Motor neuron (in vitro differentiated cells): ENCODE measurements at regions not wholly inside any gene's neighbourhood (a gene's known extent, or its start where the extent isn't known, plus 50 kb on each side); places are given as distances from the start of the nearest gene placed in this dataset.

Experiments
- ATAC-seq, 8 experiments: fragments of 200-7000 bp; cut with Tn5 transposase; replicated peaks in 6 of 8; 2 replicates each; pipeline ENCODE4 v1.8.0; 2021; ENCODE audit warnings: mild to moderate bottlenecking in 8 of 8, moderate library complexity in 8 of 8
- H3K27ac ChIP-seq, 2 donors: fragments of 250-450 bp; sonication (Bioruptor Pico); 2 replicates each; pipeline ENCODE4 v1.9.0; 2021; ENCODE audit warnings: antibody characterized with exemption in 2 of 2, mild to moderate bottlenecking in 2 of 2, moderate library complexity in 1 of 2
- H3K4me1 ChIP-seq, 2 donors: fragments of 250-450 bp; sonication (Bioruptor Pico); replicated peaks in 1 of 2; 2 replicates each; pipeline ENCODE4 v1.6.1; 2021; ENCODE audit warnings: antibody characterized with exemption in 2 of 2, mild to moderate bottlenecking in 2 of 2, moderate library complexity in 1 of 2
- H3K4me3 ChIP-seq, 5 donors: fragments of 250-450 bp; sonication (Bioruptor Pico); 2 replicates each; pipeline ENCODE4 v1.9.0; 2021; ENCODE audit warnings: antibody characterized with exemption in 5 of 5, mild to moderate bottlenecking in 5 of 5, moderate library complexity in 4 of 5
- WGBS, 10 experiments: fragments of 450-650 bp; shearing (Covaris generic); methylation state at CpG; one replicate each; pipeline ENCODE4 v1.0.0; 2022; 5-methylcytosine and 5-hydroxymethylcytosine counted together
- in situ Hi-C, 9 experiments: fragments of 400-800 bp; cut with MboI; loops; one replicate each; pipeline ENCODE4 v1.15.0; 2021; ENCODE audit warnings: low sequenced_read_pairs in 9 of 9, low pct_unique_long_range_greater_than_20kb in 2 of 9; ENCODE audit not compliant: unreplicated experiment in 9 of 9

DNA sequence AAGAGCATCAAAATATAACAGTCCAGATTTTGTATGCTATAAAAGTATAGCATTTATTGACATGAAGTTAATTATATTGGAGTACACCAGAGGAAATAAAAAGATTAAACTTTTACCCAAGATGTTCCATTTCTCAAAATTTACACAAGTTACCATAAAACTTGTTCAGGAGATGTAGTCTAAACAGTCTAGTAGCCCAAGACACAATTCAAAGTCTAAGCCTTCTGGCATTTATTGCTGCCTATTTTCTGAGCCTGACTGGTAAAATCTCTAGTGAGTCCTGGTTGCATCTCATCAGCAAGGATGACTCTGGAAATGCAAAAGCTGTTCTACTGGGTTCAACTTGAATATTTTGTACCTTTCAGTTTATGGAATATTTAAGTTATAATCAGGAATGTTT is 468.7 kb downstream of the PDCD6IP start:
- ATAC-seq: no peak
- H3K27ac ChIP-seq: no peak overlapping the region
- no peak overlapping the region for H3K4me3 ChIP-seq
- in situ Hi-C loops: loop anchor here in 2 of 9 experiments (25.0 kb wide), 2 partner anchors 355 to 420 kb away; no protein-coding TSS in a partner anchor
- H3K4me1 ChIP-seq: peaks cover 5 to 12% of the 10 kb centered on the region in 2 donors

DNA sequence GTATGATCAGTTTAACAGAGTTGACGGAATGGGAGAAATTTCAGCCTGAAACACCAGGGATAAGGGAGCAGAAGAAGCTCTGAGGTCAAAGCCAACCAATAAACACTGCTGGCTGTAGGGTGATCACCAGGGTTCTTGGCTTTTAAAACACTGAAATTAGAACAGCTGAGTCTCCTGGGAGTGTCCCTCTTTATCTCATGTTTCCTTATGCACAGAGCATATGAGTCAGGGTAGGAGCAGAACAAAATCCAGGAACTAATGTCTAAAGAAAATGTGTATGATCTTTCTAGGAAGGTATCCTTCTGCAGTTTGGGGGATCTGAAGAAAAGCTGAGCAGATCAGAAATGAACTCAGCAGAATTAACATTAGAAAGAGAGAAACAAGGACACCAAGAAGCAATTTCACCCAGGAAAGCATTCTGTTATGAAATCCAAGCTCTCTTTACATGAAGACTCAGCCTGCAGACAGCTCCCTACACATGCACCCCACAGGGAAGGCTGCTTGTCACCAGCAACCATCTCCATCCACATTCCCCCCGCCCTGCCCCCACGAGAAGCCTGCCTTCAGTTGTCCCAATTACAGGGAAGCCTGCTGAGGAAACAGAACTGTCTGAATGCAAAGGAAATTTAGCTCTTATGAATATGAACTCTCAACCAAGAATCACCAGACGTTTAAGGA is 469.7 kb downstream of the PDCD6IP start:
- in situ Hi-C loops: loop anchor here in 2 of 9 experiments (25.0 kb wide), 2 partner anchors 356 to 419 kb away; no protein-coding TSS in a partner anchor
- 0 to 93% (median 64%) methylated on average over 1 to 4 of the region's 4 CpGs; no CpG with 5 or more reads in 2 of the 10 experiments for WGBS, 10 experiments
- H3K27ac ChIP-seq: no peak overlapping the region

GRCh38 chr3:34275811-34276210 is 477.4 kb downstream of the PDCD6IP start:
- WGBS, 10 experiments: 20 to 40% methylated on average over 1 of the region's 2 CpGs; no CpG with 5 or more reads in 8 of the 10 experiments
- ATAC-seq: no peak
- in situ Hi-C loops: no loop called here
- Histone ChIP-seq H3K27ac (no peak overlapping the region), H3K4me1 (peaks cover 0 to 5% of the 10 kb centered on the region in 2 donors), H3K4me3 (no peak overlapping the region)

More for the DNA sequence above, 469.7 kb downstream of the PDCD6IP start:
- ATAC-seq: peak in 5 of 8 experiments; percentile 18 to 98 (median 72)
- H3K4me1 ChIP-seq: peaks cover 0 to 4% of the 10 kb centered on the region in 2 donors
- H3K4me3 ChIP-seq: no peak overlapping the region

GRCh38 chr3:34276342-34276741 is 477.9 kb downstream of the PDCD6IP start:
- Histone ChIP-seq H3K4me1 (peaks cover 0 to 5% of the 10 kb centered on the region in 2 donors), H3K27ac (no peak overlapping the region), H3K4me3 (no peak overlapping the region)
- in situ Hi-C loops: no loop called here
- ATAC-seq: no peak

DNA sequence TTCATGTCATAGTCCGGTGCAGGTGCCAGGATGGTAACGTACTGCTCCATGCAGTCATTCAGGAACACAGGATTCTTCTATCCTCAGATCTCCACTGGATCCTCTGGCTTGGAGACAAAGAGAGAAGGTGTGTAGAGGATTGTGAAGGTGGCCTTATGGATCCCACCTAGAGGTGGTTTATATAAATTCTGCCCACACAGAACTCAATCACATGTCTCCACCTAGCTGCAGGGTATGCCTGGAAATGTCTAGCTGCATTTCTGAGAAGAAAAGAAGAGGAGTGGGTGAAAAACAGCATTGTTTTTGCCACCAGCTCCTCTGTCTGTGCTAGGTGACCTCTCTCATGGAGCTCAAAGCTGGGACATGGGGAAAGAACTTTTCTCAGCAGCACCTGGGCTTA is 478.7 kb downstream of the PDCD6IP start:
- no peak for ATAC-seq
- Histone ChIP-seq H3K4me1 (peaks cover 0 to 5% of the 10 kb centered on the region in 2 donors), H3K27ac (no peak overlapping the region), H3K4me3 (no peak overlapping the region)
- 10 to 100% (median 30%) methylated on average over 1 to 2 of the region's 2 CpGs; no CpG with 5 or more reads in 5 of the 10 experiments for WGBS, 10 experiments
- in situ Hi-C loops: no loop called here

GRCh38 chr3:34279901-34280300 is 481.5 kb downstream of the PDCD6IP start:
- Histone ChIP-seq H3K4me1 (peaks cover 0 to 19% of the 10 kb centered on the region in 2 donors), H3K27ac (no peak overlapping the region), H3K4me3 (no peak overlapping the region)
- 9 to 100% (median 80%) methylated on average over 1 of the region's 2 CpGs; no CpG with 5 or more reads in 3 of the 10 experiments for WGBS, 10 experiments
- no peak for ATAC-seq
- in situ Hi-C loops: no loop called here

DNA sequence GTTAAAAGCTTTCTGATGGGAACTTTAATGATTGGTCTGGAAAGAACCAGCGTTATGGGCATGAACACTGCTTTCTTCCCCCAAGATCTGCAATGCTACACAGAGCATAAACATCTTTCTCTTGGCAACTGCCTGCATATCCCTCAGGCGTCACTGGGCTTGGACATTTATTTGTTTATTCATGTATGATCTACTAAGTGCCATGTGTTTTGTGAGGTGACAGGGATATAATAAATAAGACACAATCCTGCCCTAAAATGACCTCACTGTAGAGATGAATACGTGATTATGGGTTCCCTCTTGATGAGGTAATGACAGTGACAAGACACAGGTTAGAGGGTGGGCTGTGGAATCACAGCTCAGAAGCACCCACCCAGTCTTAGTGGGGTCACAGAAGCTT is 485.3 kb downstream of the PDCD6IP start:
- ATAC-seq: peak; percentile 63 to 99 (median 80)
- H3K4me1 ChIP-seq: peaks cover 0 to 19% of the 10 kb centered on the region in 2 donors
- in situ Hi-C loops: no loop called here
- WGBS, 10 experiments: 0 to 100% (median 56%) methylated on average over 1 to 3 of the region's 3 CpGs
- H3K27ac ChIP-seq: no peak overlapping the region
- no peak overlapping the region for H3K4me3 ChIP-seq

- no peak overlapping the region for H3K4me3 ChIP-seq
- H3K27ac ChIP-seq: no peak overlapping the region
- H3K4me1 ChIP-seq: peaks cover 0 to 19% of the 10 kb centered on the region in 2 donors
- no peak for ATAC-seq
- in situ Hi-C loops: no loop called here
- 0 to 100% (median 72%) methylated on average over 1 to 5 of the region's 7 CpGs for WGBS, 10 experiments
Measured at GRCh38 chr3:34284959-34285826, 486.8 kb downstream of the PDCD6IP start.

DNA sequence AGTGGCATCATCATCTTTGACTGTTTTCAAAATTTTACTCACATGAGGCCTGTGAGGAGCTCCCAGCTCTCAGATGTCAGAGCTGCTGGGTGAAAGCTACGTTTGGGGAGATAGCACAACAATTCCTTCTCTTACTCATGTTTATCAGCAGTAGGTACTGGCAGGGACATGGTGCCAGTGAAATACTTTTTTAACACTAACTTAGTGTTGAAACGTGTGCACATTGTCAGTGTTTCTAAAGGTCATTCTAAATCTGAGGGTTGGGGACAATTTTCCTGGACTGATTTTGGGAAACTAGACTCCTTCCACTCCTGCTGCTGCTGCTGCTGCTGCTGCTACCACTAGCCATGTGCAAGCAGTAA is 487.4 kb downstream of the PDCD6IP start:
- no peak for ATAC-seq
- Histone ChIP-seq H3K27ac (no peak overlapping the region), H3K4me3 (no peak overlapping the region), H3K4me1 (peaks cover 0 to 13% of the 10 kb centered on the region in 2 donors)
- in situ Hi-C loops: no loop called here
- 0 to 93% (median 56%) methylated on average over 1 to 2 of the region's 2 CpGs; no CpG with 5 or more reads in 2 of the 10 experiments for WGBS, 10 experiments

- no peak overlapping the region for H3K4me3 ChIP-seq
- in situ Hi-C loops: no loop called here
- 10 to 95% (median 56%) methylated on average over 1 to 3 of the region's 3 CpGs; no CpG with 5 or more reads in 1 of the 10 experiments for WGBS, 10 experiments
- no peaks in the 10 kb centered on the region for H3K4me1 ChIP-seq
- H3K27ac ChIP-seq: no peak overlapping the region
- ATAC-seq: no peak
Measured at GRCh38 chr3:34292605-34293300, 494.3 kb downstream of the PDCD6IP start.

- Histone ChIP-seq H3K4me3 (no peak overlapping the region), H3K27ac (no peak overlapping the region), H3K4me1 (no peaks in the 10 kb centered on the region)
- in situ Hi-C loops: no loop called here
- ATAC-seq: peak in 2 of 8 experiments; percentile 62 to 70
Measured at GRCh38 chr3:34294240-34294639, 495.8 kb downstream of the PDCD6IP start.

GRCh38 chr3:34296796-34297195 is 498.4 kb downstream of the PDCD6IP start:
- H3K4me3 ChIP-seq: no peak overlapping the region
- H3K27ac ChIP-seq: no peak overlapping the region
- 44 to 100% (median 82%) methylated on average over 1 to 4 of the region's 4 CpGs; no CpG with 5 or more reads in 4 of the 10 experiments for WGBS, 10 experiments
- H3K4me1 ChIP-seq: peaks cover 2 to 6% of the 10 kb centered on the region in 2 donors
- in situ Hi-C loops: no loop called here
- no peak for ATAC-seq

DNA sequence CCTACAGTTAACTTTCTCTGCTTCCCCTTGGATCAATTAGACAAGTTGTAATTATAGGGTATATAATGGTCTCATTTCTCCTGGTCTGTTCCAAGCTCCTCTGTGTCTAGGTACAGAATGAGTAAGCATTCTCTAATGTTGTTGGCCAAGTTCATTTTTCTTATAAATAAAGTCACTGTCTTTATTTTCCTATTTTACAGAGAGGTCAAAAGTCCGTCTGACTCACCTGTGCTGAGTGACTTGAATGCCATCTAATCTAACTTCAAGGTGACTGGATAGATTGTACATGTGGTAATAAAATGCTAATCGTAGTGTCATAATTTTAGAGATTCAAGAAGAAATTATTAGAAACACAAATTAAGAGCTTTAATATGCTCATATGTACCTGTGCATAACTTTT is 500.2 kb downstream of the PDCD6IP start:
- 0 to 100% (median 60%) methylated on average over 1 to 2 of the region's 2 CpGs; no CpG with 5 or more reads in 2 of the 10 experiments for WGBS, 10 experiments
- H3K27ac ChIP-seq: no peak overlapping the region
- peaks cover 2 to 6% of the 10 kb centered on the region in 2 donors for H3K4me1 ChIP-seq
- no peak for ATAC-seq
- H3K4me3 ChIP-seq: no peak overlapping the region
- in situ Hi-C loops: no loop called here
